Kidney (tissue), 13 donors: ENCODE measurements at regions not wholly inside any gene's neighbourhood (a gene's known extent, or its start where the extent isn't known, plus 50 kb on each side); places are given as distances from the start of the nearest gene placed in this dataset.

ENCODE experiments used
- DNase-seq, 5 donors: peaks; one replicate each; pipeline ENCODE4 v3.0.0-alpha.2; 2013 to 2020
- FAIRE-seq: peaks from 2 replicates; lab custom pipeline; 2012; peaks lifted over from hg19 to GRCh38; lab: Jason Lieb, UNC
- H3K27ac ChIP-seq, 2 donors: one replicate each; pipeline ENCODE4 v1.7.0; 2013; ENCODE audit warnings: low read depth in 2 of 2, low read length in 2 of 2, inconsistent platforms in 1 of 2
- H3K27me3 ChIP-seq: one replicate; pipeline ENCODE4 v1.7.1; 2013; ENCODE audit warnings: low read length, inconsistent platforms; ENCODE audit not compliant: control insufficient read depth, insufficient read depth
- H3K36me3 ChIP-seq, 3 donors: one replicate each; pipeline versions ENCODE4 v1.7.0 to v1.7.1; 2013; ENCODE audit warnings: low read length in 3 of 3, control low read depth in 1 of 3, inconsistent platforms in 1 of 3; ENCODE audit not compliant: insufficient read depth in 3 of 3, control insufficient read depth in 2 of 3
- H3K4me1 ChIP-seq, 3 donors: one replicate each; pipeline versions ENCODE4 v1.7.0 to v1.7.1; 2013; ENCODE audit warnings: low read length in 3 of 3, inconsistent platforms in 1 of 3, low read depth in 1 of 3; ENCODE audit not compliant: control insufficient read depth in 2 of 3, insufficient read depth in 2 of 3
- H3K4me3 ChIP-seq, 3 donors: one replicate each; pipeline versions ENCODE4 v1.7.0 to v1.8.1; 2013; ENCODE audit warnings: low read length in 3 of 3, control low read depth in 1 of 3, inconsistent platforms in 1 of 3
- H3K9ac ChIP-seq, 3 donors: one replicate each; pipeline versions ENCODE4 v1.7.0 to v1.7.1; 2013; ENCODE audit warnings: low read length in 3 of 3, control low read depth in 1 of 3, inconsistent platforms in 1 of 3
- H3K9me3 ChIP-seq, 3 donors: one replicate each; pipeline versions ENCODE4 v1.7.0 to v1.7.1; 2013; ENCODE audit warnings: low read length in 3 of 3, control low read depth in 1 of 3, inconsistent platforms in 1 of 3; ENCODE audit not compliant: control insufficient read depth in 2 of 3, insufficient read depth in 1 of 3
- CTCF ChIP-seq: IDR thresholded peaks from 3 replicates; pipeline ENCODE4 v1.5.1; 2012; ENCODE audit warnings: mild to moderate bottlenecking, moderate library complexity, borderline replicate concordance; ENCODE audit not compliant: insufficient read depth; ENCODE audit errors: extremely low read depth
- intact Hi-C: fragments of 100-400 bp; cut with DNase I; formaldehyde crosslinking; loops from one replicate; pipeline ENCODE4 v1.11.1; 2022
- donor health status: control.
- donor health status: control.
- donor health status: control.
- donor health status: control.
- donor health status: control.
- donor health status: DM: yes; HTN: yes; CAD: no.
- donor health status: Normal renal cell carcinoma (clear cell type).

GRCh38 chr14:23773981-23774380, 137.8 kb downstream of the DHRS2 start:
- no peak for TF ChIP-seq CTCF

GRCh38 chr14:23776296-23776695, 140.1 kb downstream of the DHRS2 start:
- DNase-seq (no peak), FAIRE-seq (no peak)
- intact Hi-C loops: no loop called here
- Histone ChIP-seq H3K27ac (no peak overlapping the region), H3K9me3 (no peaks in the 10 kb centered on the region), H3K27me3 (no peaks in the 10 kb centered on the region), H3K4me3 (no peak overlapping the region), H3K4me1 (no peaks in the 10 kb centered on the region), H3K36me3 (no peaks in the 10 kb centered on the region), H3K9ac (no peak overlapping the region)
- no peak for TF ChIP-seq CTCF

More at GRCh38 chr14:23773981-23774380, 137.8 kb downstream of the DHRS2 start:
- H3K9me3 ChIP-seq: no peaks in the 10 kb centered on the region
- no peaks in the 10 kb centered on the region for H3K4me1 ChIP-seq
- no peaks in the 10 kb centered on the region for H3K27me3 ChIP-seq
- intact Hi-C loops: no loop called here
- H3K36me3 ChIP-seq: no peaks in the 10 kb centered on the region
- DNase-seq (no peak), FAIRE-seq (no peak)
- no peak overlapping the region for H3K27ac ChIP-seq
- no peak overlapping the region for H3K9ac ChIP-seq
- no peak overlapping the region for H3K4me3 ChIP-seq

- no peaks in the 10 kb centered on the region for H3K9me3 ChIP-seq
- FAIRE-seq (no peak), DNase-seq (no peak)
- no peak overlapping the region for H3K9ac ChIP-seq
- no peak overlapping the region for H3K27ac ChIP-seq
- no peak for TF ChIP-seq CTCF
- H3K4me1 ChIP-seq: no peaks in the 10 kb centered on the region
- H3K4me3 ChIP-seq: no peak overlapping the region
- H3K27me3 ChIP-seq: no peaks in the 10 kb centered on the region
- H3K36me3 ChIP-seq: no peaks in the 10 kb centered on the region
- intact Hi-C loops: no loop called here
Observed at GRCh38 chr14:23785208-23785607, 149.0 kb downstream of the DHRS2 start.

- intact Hi-C loops: no loop called here
- TF ChIP-seq CTCF: no peak
- no peak for FAIRE-seq
Observed at GRCh38 chr14:23787436-23787835, 151.3 kb downstream of the DHRS2 start.

More at GRCh38 chr14:23787436-23787835, 151.3 kb downstream of the DHRS2 start:
- no peak overlapping the region for H3K9ac ChIP-seq
- no peaks in the 10 kb centered on the region for H3K4me1 ChIP-seq
- H3K36me3 ChIP-seq: no peaks in the 10 kb centered on the region
- H3K9me3 ChIP-seq: no peaks in the 10 kb centered on the region
- no peak for DNase-seq
- no peak overlapping the region for H3K27ac ChIP-seq
- no peak overlapping the region for H3K4me3 ChIP-seq
- H3K27me3 ChIP-seq: no peaks in the 10 kb centered on the region
